ENCODE measurements at regions not wholly inside any gene's neighbourhood (a gene's known extent, or its start where the extent isn't known, plus 50 kb on each side); places are given as distances from the start of the nearest gene placed in this dataset.

DNA sequence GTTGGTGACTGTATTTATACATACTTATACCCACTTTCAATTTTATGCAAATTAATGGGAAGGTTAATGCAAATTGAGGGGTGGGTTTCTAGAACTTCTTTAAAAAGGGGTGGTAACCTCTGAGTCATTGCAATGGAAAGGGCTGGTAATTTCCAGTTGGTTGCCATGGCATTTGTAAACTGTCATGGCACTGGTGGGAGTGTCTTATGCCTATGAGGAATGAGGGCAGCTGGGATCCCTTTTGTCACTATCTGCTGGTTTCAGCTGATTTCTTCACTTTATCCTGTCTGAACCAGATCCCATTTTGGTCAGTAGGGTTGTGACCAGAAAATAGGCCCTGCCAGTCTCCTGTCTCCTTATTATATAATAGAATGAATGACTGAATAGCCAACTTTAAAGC, 1006.7 kb upstream of the GOT2 start:
- no TSS peak for BruUV-seq (replicated peaks)
- no peak overlapping the region for H3K9ac ChIP-seq (ENCODE audit: insufficient read depth, low read depth, low read length)
- CTCF ChIA-PET (ENCODE audit: low intra/inter-chr PET ratio, low total read pairs), result no interaction called here
- no peaks in the 10 kb centered on the region for H3K4me1 ChIP-seq (ENCODE audit: insufficient read depth, low read length)
- POLR2A ChIA-PET, result no interaction called here
- H3K27me3 ChIP-seq (ENCODE audit: control insufficient read depth in 1 of 2, insufficient read depth in 2 of 2, low read length in 2 of 2), result no peaks in the 10 kb centered on the region
- H3K27ac ChIP-seq (ENCODE audit: extremely low read length, insufficient read depth, low read length), result no peak overlapping the region
- FAIRE-seq, result no peak
- H3K9me3 ChIP-seq (ENCODE audit: low read length), result peaks cover 46% of the 10 kb centered on the region
- H4K20me1 ChIP-seq (ENCODE audit: insufficient read depth, low read length), result no peaks in the 10 kb centered on the region
- intact Hi-C loops (cut with micrococcal nuclease; ENCODE audit: unreplicated experiment) (no loop called here), in situ Hi-C loops (cut with HindIII; ENCODE audit: extremely low pct_ligation_motif_present, low pct_unique_long_range_greater_than_20kb) (no loop called here)
- TF ChIP-seq, protein P1, sequence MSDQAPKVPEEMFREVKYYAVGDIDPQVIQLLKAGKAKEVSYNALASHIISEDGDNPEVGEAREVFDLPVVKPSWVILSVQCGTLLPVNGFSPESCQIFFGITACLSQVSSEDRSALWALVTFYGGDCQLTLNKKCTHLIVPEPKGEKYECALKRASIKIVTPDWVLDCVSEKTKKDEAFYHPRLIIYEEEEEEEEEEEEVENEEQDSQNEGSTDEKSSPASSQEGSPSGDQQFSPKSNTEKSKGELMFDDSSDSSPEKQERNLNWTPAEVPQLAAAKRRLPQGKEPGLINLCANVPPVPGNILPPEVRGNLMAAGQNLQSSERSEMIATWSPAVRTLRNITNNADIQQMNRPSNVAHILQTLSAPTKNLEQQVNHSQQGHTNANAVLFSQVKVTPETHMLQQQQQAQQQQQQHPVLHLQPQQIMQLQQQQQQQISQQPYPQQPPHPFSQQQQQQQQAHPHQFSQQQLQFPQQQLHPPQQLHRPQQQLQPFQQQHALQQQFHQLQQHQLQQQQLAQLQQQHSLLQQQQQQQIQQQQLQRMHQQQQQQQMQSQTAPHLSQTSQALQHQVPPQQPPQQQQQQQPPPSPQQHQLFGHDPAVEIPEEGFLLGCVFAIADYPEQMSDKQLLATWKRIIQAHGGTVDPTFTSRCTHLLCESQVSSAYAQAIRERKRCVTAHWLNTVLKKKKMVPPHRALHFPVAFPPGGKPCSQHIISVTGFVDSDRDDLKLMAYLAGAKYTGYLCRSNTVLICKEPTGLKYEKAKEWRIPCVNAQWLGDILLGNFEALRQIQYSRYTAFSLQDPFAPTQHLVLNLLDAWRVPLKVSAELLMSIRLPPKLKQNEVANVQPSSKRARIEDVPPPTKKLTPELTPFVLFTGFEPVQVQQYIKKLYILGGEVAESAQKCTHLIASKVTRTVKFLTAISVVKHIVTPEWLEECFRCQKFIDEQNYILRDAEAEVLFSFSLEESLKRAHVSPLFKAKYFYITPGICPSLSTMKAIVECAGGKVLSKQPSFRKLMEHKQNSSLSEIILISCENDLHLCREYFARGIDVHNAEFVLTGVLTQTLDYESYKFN (CRISPR knock-in tag; conservative IDR thresholded peaks at IDR 0.05), result no peak
- TF ChIP-seq NFE2L2 (IDR thresholded peaks at IDR 0.05; ENCODE audit: low read length) (no peak), NFRKB (IDR thresholded peaks at IDR 0.05) (no peak), HNRNPUL1 (IDR thresholded peaks at IDR 0.05; ENCODE audit: low read depth, low read length) (no peak), ZFAT (CRISPR knock-in tag; conservative IDR thresholded peaks at IDR 0.05) (no peak), ZNF260 (CRISPR knock-in tag; IDR thresholded peaks at IDR 0.05; ENCODE audit: borderline replicate concordance, low read depth) (no peak), ZMYM4 (CRISPR knock-in tag; IDR thresholded peaks at IDR 0.05) (no peak), KDM3A (CRISPR knock-in tag; IDR thresholded peaks at IDR 0.05; ENCODE audit: low read depth) (no peak), GATAD1 (CRISPR knock-in tag; IDR thresholded peaks at IDR 0.05) (no peak), IRX3 (CRISPR knock-in tag; IDR thresholded peaks at IDR 0.05; ENCODE audit: borderline replicate concordance, low read depth) (no peak), PCBP1 (IDR thresholded peaks at IDR 0.05; ENCODE audit: borderline replicate concordance, low read depth, low read length) (no peak), U2AF2 (IDR thresholded peaks at IDR 0.05; ENCODE audit: low read depth, low read length) (no peak)
- TF ChIP-seq, protein P2, sequence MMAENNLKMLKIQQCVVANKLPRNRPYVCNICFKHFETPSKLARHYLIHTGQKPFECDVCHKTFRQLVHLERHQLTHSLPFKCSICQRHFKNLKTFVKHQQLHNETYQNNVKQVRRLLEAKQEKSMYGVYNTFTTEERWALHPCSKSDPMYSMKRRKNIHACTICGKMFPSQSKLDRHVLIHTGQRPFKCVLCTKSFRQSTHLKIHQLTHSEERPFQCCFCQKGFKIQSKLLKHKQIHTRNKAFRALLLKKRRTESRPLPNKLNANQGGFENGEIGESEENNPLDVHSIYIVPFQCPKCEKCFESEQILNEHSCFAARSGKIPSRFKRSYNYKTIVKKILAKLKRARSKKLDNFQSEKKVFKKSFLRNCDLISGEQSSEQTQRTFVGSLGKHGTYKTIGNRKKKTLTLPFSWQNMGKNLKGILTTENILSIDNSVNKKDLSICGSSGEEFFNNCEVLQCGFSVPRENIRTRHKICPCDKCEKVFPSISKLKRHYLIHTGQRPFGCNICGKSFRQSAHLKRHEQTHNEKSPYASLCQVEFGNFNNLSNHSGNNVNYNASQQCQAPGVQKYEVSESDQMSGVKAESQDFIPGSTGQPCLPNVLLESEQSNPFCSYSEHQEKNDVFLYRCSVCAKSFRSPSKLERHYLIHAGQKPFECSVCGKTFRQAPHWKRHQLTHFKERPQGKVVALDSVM (CRISPR knock-in tag; IDR thresholded peaks at IDR 0.05), result no peak
- TF ChIP-seq, protein P3, sequence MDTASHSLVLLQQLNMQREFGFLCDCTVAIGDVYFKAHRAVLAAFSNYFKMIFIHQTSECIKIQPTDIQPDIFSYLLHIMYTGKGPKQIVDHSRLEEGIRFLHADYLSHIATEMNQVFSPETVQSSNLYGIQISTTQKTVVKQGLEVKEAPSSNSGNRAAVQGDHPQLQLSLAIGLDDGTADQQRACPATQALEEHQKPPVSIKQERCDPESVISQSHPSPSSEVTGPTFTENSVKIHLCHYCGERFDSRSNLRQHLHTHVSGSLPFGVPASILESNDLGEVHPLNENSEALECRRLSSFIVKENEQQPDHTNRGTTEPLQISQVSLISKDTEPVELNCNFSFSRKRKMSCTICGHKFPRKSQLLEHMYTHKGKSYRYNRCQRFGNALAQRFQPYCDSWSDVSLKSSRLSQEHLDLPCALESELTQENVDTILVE (CRISPR knock-in tag; IDR thresholded peaks at IDR 0.05), result no peak
- H3K4me3 ChIP-seq (replicated peaks in 1 of 3; ENCODE audit: insufficient read depth in 1 of 3, low read depth in 2 of 3, low read length in 3 of 3), result no peak overlapping the region
- no peak overlapping the region for H2AFZ ChIP-seq (ENCODE audit: low read length)
- DNase-seq (ENCODE audit: low spot score), result no peak
- H3K36me3 ChIP-seq (replicated peaks in 1 of 2; ENCODE audit: control insufficient read depth in 1 of 2, insufficient read depth in 2 of 2, low read length in 2 of 2), result no peaks in the 10 kb centered on the region
- ATAC-seq, result no peak
- no peaks in the 10 kb centered on the region for H3K79me2 ChIP-seq (ENCODE audit: insufficient read depth, low read length)
- H3K4me2 ChIP-seq (ENCODE audit: low read depth, low read length), result no peak overlapping the region

Measured in HepG2 (cell line).